Suprapubic skin (tissue), 3 donors: ENCODE measurements at regions not wholly inside any gene's neighbourhood (a gene's known extent, or its start where the extent isn't known, plus 50 kb on each side); places are given as distances from the start of the nearest gene placed in this dataset.

Source experiments
- CTCF ChIP-seq, 2 donors: fragments of 200-600 bp in 1 of 2; fragments of 450-650 bp in 1 of 2; sonication (generic) in 1 of 2; IDR thresholded peaks; one replicate each; pipeline ENCODE4 v1.5.1; 2016 to 2019; ENCODE audit warnings: antibody characterized with exemption in 2 of 2, mild to moderate bottlenecking in 1 of 2, moderate library complexity in 1 of 2
- EP300 ChIP-seq: sonication (generic); formaldehyde crosslinking; IDR thresholded peaks from one replicate; pipeline ENCODE4 v1.6.1; 2017; ENCODE audit warnings: antibody characterized with exemption
- POLR2A ChIP-seq, 2 donors: fragments of 450-650 bp; IDR thresholded peaks; one replicate each; pipeline ENCODE4 v1.6.1; 2017; ENCODE audit warnings: antibody characterized with exemption in 2 of 2, mild to moderate bottlenecking in 2 of 2, moderate library complexity in 2 of 2

GRCh38 chr2:7508296-7508943, 591.2 kb downstream of the RNF144A start:
- TF ChIP-seq CTCF (IDR thresholded peaks at IDR 0.05) (no peak), POLR2A (IDR thresholded peaks at IDR 0.05) (no peak), EP300 (no peak)
